ENCODE measurements at regions not wholly inside any gene's neighbourhood (a gene's known extent, or its start where the extent isn't known, plus 50 kb on each side); places are given as distances from the start of the nearest gene placed in this dataset.

GRCh38 chr2:225295102-225295501 is 104.4 kb upstream of the NYAP2 start:
- in situ Hi-C loops (cut with MboI), result no loop called here
- Histone ChIP-seq H3K4me3 (no peak overlapping the region), H3K4me2 (ENCODE audit: insufficient read depth, low read length) (no peak overlapping the region), H3K9me3 (replicated peaks; ENCODE audit: control insufficient read depth, insufficient read depth, low read depth, low read length) (no peaks in the 10 kb centered on the region), H3K27me3 (ENCODE audit: control insufficient read depth in 2 of 2, insufficient read depth in 2 of 2, low read length in 2 of 2) (no peaks in the 10 kb centered on the region), H2AFZ (ENCODE audit: low read depth, low read length) (no peak overlapping the region), H4K20me1 (replicated peaks; ENCODE audit: control insufficient read depth, insufficient read depth, low read length) (no peaks in the 10 kb centered on the region), H3K79me2 (ENCODE audit: control insufficient read depth, insufficient read depth, low read length) (no peaks in the 10 kb centered on the region), H3K36me3 (ENCODE audit: control insufficient read depth, insufficient read depth, low read length) (no peaks in the 10 kb centered on the region), H3K4me1 (replicated peaks in 1 of 2; ENCODE audit: control insufficient read depth in 2 of 2, insufficient read depth in 2 of 2, low read length in 2 of 2) (no peaks in the 10 kb centered on the region), H3K9ac (ENCODE audit: insufficient read depth in 1 of 2, low read depth in 2 of 2, low read length in 2 of 2) (no peak overlapping the region), H3K27ac (ENCODE audit: extremely low read depth, low read depth, low read length) (no peak overlapping the region), H3K9me1 (ENCODE audit: control insufficient read depth, insufficient read depth, low read length) (no peaks in the 10 kb centered on the region)
- intact Hi-C loops (cut with micrococcal nuclease), result no loop called here
- POLR2A ChIA-PET, result no interaction called here
- no peak for DNase-seq (ENCODE audit: extremely low read depth in 1 of 4, low spot score in 3 of 4)
- CTCF ChIA-PET (ENCODE audit: low intra/inter-chr PET ratio), result no interaction called here
- ATAC-seq, result no peak
- TF ChIP-seq ZZZ3 (IDR thresholded peaks at IDR 0.05) (no peak), HDAC6 (IDR thresholded peaks at IDR 0.05; ENCODE audit: low read depth, low read length) (no peak), NONO (IDR thresholded peaks at IDR 0.05; ENCODE audit: low read depth in 2 of 2, low read length in 1 of 2) (no peak), BACH1 (tag; IDR thresholded peaks at IDR 0.05) (no peak), KDM5B (IDR thresholded peaks at IDR 0.05; ENCODE audit: insufficient replicate concordance, low read depth, low read length) (no peak), SNAPC5 (CRISPR knock-in tag; IDR thresholded peaks at IDR 0.05) (no peak), PCBP1 (IDR thresholded peaks at IDR 0.05; ENCODE audit: low read depth, low read length, poor library complexity, severe bottlenecking) (no peak), GABPB1 (CRISPR knock-in tag; IDR thresholded peaks at IDR 0.05) (no peak), KLF6 (CRISPR knock-in tag; IDR thresholded peaks at IDR 0.05; ENCODE audit: borderline replicate concordance) (no peak), MBD1 (CRISPR knock-in tag; IDR thresholded peaks at IDR 0.05) (no peak), SNRNP70 (optimal IDR thresholded peaks at IDR 0.05; ENCODE audit: low read depth, low read length) (no peak)
- 10% methylated on average over 3 of the region's 3 CpGs for WGBS (ENCODE audit: insufficient coverage, low coverage, missing lambda C conversion rate)
- no peak for FAIRE-seq
- BruUV-seq (replicated peaks), result no TSS peak
